Upper lobe of right lung (tissue), 1 donor: ENCODE measurements at regions not wholly inside any gene's neighbourhood (a gene's known extent, or its start where the extent isn't known, plus 50 kb on each side); places are given as distances from the start of the nearest gene placed in this dataset.

Source experiments
- ATAC-seq: fragments of 200-7000 bp; cut with Tn5 transposase; one replicate; pipeline ENCODE4 v1.9.1; 2020; ENCODE audit warnings: mild to moderate bottlenecking, moderate library complexity
- DNase-seq: peaks from one replicate; pipeline ENCODE4 v3.0.0-alpha.2; 2020
- H3K27ac ChIP-seq: fragments of 200-600 bp; one replicate; pipeline ENCODE4 v1.8.0; 2022
- H3K27me3 ChIP-seq: fragments of 200-600 bp; one replicate; pipeline ENCODE4 v1.8.0; 2022; ENCODE audit warnings: mild to moderate bottlenecking
- H3K36me3 ChIP-seq: fragments of 200-600 bp; one replicate; pipeline ENCODE4 v1.8.0; 2022
- H3K4me1 ChIP-seq: fragments of 200-600 bp; one replicate; pipeline ENCODE4 v1.8.0; 2022
- H3K4me3 ChIP-seq: fragments of 200-600 bp; one replicate; pipeline ENCODE4 v1.8.0; 2022; ENCODE audit warnings: mild to moderate bottlenecking
- H3K9me3 ChIP-seq: fragments of 200-600 bp; one replicate; pipeline ENCODE4 v1.8.0; 2022
- intact Hi-C: fragments of 100-400 bp; cut with DNase I; formaldehyde crosslinking; loops from one replicate; pipeline ENCODE4 v1.11.0; 2022
- TF ChIP-seq, protein P1 (sequence below): fragments of 200-600 bp; IDR thresholded peaks from one replicate; pipeline ENCODE4 v1.8.0; 2022; ENCODE audit warnings: antibody characterized with exemption
- donor health status: DM: no; HTN: yes; CAD: no; lungs with severe emphysema.

DNA sequence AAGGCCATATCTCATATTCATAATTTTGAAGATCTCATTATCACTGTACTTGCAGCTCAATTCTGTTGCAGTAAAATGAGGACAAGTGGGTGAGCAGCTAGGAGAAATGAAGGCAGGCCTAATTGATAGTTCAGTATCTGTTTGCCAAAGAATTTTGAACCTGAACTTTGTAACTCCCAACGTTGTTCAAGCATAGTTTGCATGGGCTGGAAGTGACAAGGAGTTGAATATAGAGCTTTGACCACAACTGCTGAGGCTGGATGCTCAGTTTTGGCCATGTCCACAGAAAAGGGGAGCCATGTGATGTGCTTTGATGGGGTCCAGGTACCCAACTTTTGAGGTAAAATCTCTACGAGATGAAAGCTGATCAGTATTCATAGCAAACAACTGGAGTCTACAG, 177.5 kb downstream of the NXNL2 start:
- H3K27me3 ChIP-seq: no peaks in the 10 kb centered on the region
- TF ChIP-seq, protein P1, sequence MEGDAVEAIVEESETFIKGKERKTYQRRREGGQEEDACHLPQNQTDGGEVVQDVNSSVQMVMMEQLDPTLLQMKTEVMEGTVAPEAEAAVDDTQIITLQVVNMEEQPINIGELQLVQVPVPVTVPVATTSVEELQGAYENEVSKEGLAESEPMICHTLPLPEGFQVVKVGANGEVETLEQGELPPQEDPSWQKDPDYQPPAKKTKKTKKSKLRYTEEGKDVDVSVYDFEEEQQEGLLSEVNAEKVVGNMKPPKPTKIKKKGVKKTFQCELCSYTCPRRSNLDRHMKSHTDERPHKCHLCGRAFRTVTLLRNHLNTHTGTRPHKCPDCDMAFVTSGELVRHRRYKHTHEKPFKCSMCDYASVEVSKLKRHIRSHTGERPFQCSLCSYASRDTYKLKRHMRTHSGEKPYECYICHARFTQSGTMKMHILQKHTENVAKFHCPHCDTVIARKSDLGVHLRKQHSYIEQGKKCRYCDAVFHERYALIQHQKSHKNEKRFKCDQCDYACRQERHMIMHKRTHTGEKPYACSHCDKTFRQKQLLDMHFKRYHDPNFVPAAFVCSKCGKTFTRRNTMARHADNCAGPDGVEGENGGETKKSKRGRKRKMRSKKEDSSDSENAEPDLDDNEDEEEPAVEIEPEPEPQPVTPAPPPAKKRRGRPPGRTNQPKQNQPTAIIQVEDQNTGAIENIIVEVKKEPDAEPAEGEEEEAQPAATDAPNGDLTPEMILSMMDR: no peak
- no peak overlapping the region for H3K27ac ChIP-seq
- ATAC-seq (no peak), DNase-seq (no peak)
- H3K36me3 ChIP-seq: no peaks in the 10 kb centered on the region
- no peaks in the 10 kb centered on the region for H3K4me1 ChIP-seq
- H3K4me3 ChIP-seq: no peak overlapping the region
- intact Hi-C loops: no loop called here
- H3K9me3 ChIP-seq: no peaks in the 10 kb centered on the region

- H3K9me3 ChIP-seq: no peaks in the 10 kb centered on the region
Observed at GRCh38 chr9:88713010-88713409, 178.0 kb downstream of the NXNL2 start.

GRCh38 chr9:88716596-88717290, 181.8 kb downstream of the NXNL2 start:
- H3K27me3 ChIP-seq: no peaks in the 10 kb centered on the region
- TF ChIP-seq, protein P1: no peak
- ATAC-seq (no peak), DNase-seq (no peak)
- H3K9me3 ChIP-seq: no peaks in the 10 kb centered on the region
- no peak overlapping the region for H3K4me3 ChIP-seq
- no peaks in the 10 kb centered on the region for H3K36me3 ChIP-seq
- intact Hi-C loops: no loop called here
- H3K27ac ChIP-seq: no peak overlapping the region
- no peaks in the 10 kb centered on the region for H3K4me1 ChIP-seq

More at GRCh38 chr9:88713010-88713409, 178.0 kb downstream of the NXNL2 start:
- intact Hi-C loops: no loop called here
- no peak for DNase-seq
- no peaks in the 10 kb centered on the region for H3K36me3 ChIP-seq
- H3K27ac ChIP-seq: no peak overlapping the region
- no peak overlapping the region for H3K4me3 ChIP-seq
- TF ChIP-seq, protein P1: no peak
- no peaks in the 10 kb centered on the region for H3K4me1 ChIP-seq
- no peak for ATAC-seq
- H3K27me3 ChIP-seq: no peaks in the 10 kb centered on the region

DNA sequence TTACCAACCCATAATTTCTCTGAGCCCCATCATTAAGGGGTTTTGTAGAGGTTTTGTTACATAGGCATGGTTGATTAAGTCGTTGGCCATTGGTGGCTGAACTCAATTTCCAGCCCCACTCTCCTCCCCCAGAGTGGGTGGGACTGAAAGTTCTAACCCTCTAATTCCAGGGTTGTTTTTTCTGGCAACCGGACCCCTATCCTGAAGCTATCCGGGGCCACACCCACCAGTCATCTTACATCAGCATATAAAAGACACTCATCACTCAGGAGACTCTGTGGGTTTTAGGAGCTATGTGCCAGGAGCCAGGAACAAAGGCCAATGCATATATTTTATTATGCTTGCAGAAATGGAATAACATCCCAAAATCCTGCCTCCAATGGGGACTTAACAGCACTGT, 186.0 kb downstream of the NXNL2 start:
- intact Hi-C loops: no loop called here
- TF ChIP-seq, protein P1: no peak
- DNase-seq: no peak
- ATAC-seq: no peak
- no peaks in the 10 kb centered on the region for H3K27me3 ChIP-seq
- H3K4me3 ChIP-seq: no peak overlapping the region
- no peaks in the 10 kb centered on the region for H3K9me3 ChIP-seq
- H3K4me1 ChIP-seq: no peaks in the 10 kb centered on the region
- H3K36me3 ChIP-seq: no peaks in the 10 kb centered on the region
- no peak overlapping the region for H3K27ac ChIP-seq

- H3K27ac ChIP-seq: no peak overlapping the region
- ATAC-seq (no peak), DNase-seq (no peak)
- no peaks in the 10 kb centered on the region for H3K36me3 ChIP-seq
- H3K9me3 ChIP-seq: no peaks in the 10 kb centered on the region
- no peaks in the 10 kb centered on the region for H3K4me1 ChIP-seq
- TF ChIP-seq, protein P1: no peak
- H3K27me3 ChIP-seq: no peaks in the 10 kb centered on the region
- H3K4me3 ChIP-seq: no peak overlapping the region
- intact Hi-C loops: no loop called here
Observed at GRCh38 chr9:88721495-88722279, 186.7 kb downstream of the NXNL2 start.
